PFSK-1 (cell line): ENCODE measurements at regions not wholly inside any gene's neighbourhood (a gene's known extent, or its start where the extent isn't known, plus 50 kb on each side); places are given as distances from the start of the nearest gene placed in this dataset.

Source experiments
- POLR2AphosphoS5 ChIP-seq: IDR thresholded peaks from 2 replicates; pipeline ENCODE4 v1.6.1; 2012; ENCODE audit warnings: low read depth, mild to moderate bottlenecking, control low read depth, low read length, moderate library complexity
- TAF1 ChIP-seq: IDR thresholded peaks from 2 replicates; pipeline ENCODE4 v1.6.1; 2012; ENCODE audit warnings: low read length, control low read depth, borderline replicate concordance; ENCODE audit not compliant: insufficient read depth

- TF ChIP-seq POLR2AphosphoS5 = no peak
- no peak for TF ChIP-seq TAF1
These were observed 851.2 kb upstream of the ADAMTS5 start for GRCh38 chr21:27817902-27818623.
